Muscle of arm (tissue), 1 donor: ENCODE measurements at regions not wholly inside any gene's neighbourhood (a gene's known extent, or its start where the extent isn't known, plus 50 kb on each side); places are given as distances from the start of the nearest gene placed in this dataset.

ENCODE experiments used
- DNase-seq: peaks from one replicate; pipeline ENCODE4 v3.0.0-alpha.2; 2013

GRCh38 chr2:104616856-104617255 is 237.1 kb upstream of the POU3F3 start:
- no peak for DNase-seq

GRCh38 chr2:104620801-104621200 is 233.1 kb upstream of the POU3F3 start:
- DNase-seq: no peak

- no peak for DNase-seq
These were observed 218.3 kb upstream of the POU3F3 start for GRCh38 chr2:104635608-104636007.

- no peak for DNase-seq
These were observed 215.6 kb upstream of the POU3F3 start for GRCh38 chr2:104638190-104638858.

GRCh38 chr2:104638859-104639202 is 215.1 kb upstream of the POU3F3 start:
- DNase-seq: no peak

GRCh38 chr2:104641786-104642185 is 212.1 kb upstream of the POU3F3 start:
- DNase-seq: no peak

GRCh38 chr2:104648376-104648775 is 205.5 kb upstream of the POU3F3 start:
- no peak for DNase-seq

GRCh38 chr2:104649866-104650265 is 204.0 kb upstream of the POU3F3 start:
- no peak for DNase-seq

GRCh38 chr2:104650405-104650996 is 203.4 kb upstream of the POU3F3 start:
- no peak for DNase-seq

- DNase-seq: no peak
These were observed 199.1 kb upstream of the POU3F3 start for GRCh38 chr2:104654811-104655210.

GRCh38 chr2:104656571-104657163 is 197.2 kb upstream of the POU3F3 start:
- DNase-seq: no peak

GRCh38 chr2:104658144-104658835 is 195.6 kb upstream of the POU3F3 start:
- peak; percentile 10 for DNase-seq

GRCh38 chr2:104658904-104659591 is 194.9 kb upstream of the POU3F3 start:
- DNase-seq: no peak

GRCh38 chr2:104660991-104661390 is 192.9 kb upstream of the POU3F3 start:
- no peak for DNase-seq

GRCh38 chr2:104664672-104665071 is 189.2 kb upstream of the POU3F3 start:
- DNase-seq: no peak

GRCh38 chr2:104668631-104669030 is 185.3 kb upstream of the POU3F3 start:
- no peak for DNase-seq

GRCh38 chr2:104673225-104673624 is 180.7 kb upstream of the POU3F3 start:
- DNase-seq: no peak

GRCh38 chr2:104678181-104678580 is 175.7 kb upstream of the POU3F3 start:
- no peak for DNase-seq

- DNase-seq: no peak
These were observed 168.3 kb upstream of the POU3F3 start for GRCh38 chr2:104685591-104685990.

- DNase-seq: no peak
These were observed 166.8 kb upstream of the POU3F3 start for GRCh38 chr2:104687147-104687546.

- no peak for DNase-seq
These were observed 163.5 kb upstream of the POU3F3 start for GRCh38 chr2:104690255-104690984.

- DNase-seq: no peak
These were observed 155.6 kb upstream of the POU3F3 start for GRCh38 chr2:104698276-104698675.
